Pulmonary artery endothelial cell (primary cell): ENCODE measurements at regions not wholly inside any gene's neighbourhood (a gene's known extent, or its start where the extent isn't known, plus 50 kb on each side); places are given as distances from the start of the nearest gene placed in this dataset.

Source experiments
- DNase-seq: peaks from one replicate; pipeline ENCODE4 v3.0.0-alpha.2; 2011; ENCODE audit warnings: low read depth, low spot score

- DNase-seq: no peak
Observed at GRCh38 chr16:79797486-79797885, 196.9 kb upstream of the MAF start.

DNA sequence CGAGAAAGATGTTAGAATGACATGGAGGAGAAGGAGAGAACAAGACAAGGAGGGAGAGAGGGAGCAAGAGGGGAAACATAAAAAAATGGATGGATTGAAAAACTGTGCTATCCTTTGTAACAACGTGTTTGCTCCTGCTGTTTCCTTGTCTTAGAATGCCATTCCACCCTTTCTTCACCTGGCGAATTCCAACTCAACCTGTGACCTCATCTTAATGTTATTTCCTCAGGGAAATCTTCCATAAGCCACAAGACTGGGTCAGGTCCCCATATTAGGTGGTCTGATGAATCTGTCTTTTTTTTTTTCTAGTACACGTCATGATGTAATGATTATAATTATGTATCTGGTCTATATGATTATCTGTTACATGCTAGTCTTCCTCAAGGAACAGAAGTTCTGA, 195.0 kb upstream of the MAF start:
- DNase-seq: no peak

- no peak for DNase-seq
Observed at GRCh38 chr16:79794941-79795340, 194.4 kb upstream of the MAF start.

DNA sequence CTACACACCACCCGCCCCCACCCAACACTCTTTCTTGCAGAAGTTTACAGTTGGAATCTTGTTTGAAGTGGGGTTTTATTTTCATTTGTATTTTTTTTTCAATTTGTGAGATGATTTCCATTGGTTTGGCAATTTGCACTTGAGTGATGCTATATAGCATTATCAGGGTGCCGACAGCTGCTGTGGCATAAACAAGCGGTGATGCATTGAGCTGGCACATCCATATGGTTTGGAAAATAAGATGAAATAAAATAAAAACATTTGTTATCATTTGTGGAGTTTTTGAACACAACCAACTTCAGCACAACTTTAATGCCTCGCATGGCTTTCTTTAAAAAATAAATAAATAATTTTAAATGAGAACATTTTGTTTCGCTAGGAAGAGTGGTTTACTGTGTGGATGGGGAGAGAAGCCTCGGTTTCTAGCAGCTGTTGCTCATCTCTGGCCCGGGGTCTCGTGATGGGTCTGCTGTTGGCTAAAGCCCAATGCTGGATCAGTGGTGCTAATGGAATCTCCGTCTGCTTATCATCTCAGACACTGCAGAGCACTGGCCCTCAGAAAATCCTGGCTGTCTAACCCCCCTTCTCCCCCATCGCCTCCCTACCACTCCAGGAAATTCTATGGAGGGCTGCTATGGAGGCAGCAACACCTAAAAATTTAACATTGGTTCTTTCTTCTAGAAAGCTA, 192.3 kb upstream of the MAF start:
- DNase-seq: no peak

GRCh38 chr16:79792076-79792475, 191.5 kb upstream of the MAF start:
- no peak for DNase-seq

DNA sequence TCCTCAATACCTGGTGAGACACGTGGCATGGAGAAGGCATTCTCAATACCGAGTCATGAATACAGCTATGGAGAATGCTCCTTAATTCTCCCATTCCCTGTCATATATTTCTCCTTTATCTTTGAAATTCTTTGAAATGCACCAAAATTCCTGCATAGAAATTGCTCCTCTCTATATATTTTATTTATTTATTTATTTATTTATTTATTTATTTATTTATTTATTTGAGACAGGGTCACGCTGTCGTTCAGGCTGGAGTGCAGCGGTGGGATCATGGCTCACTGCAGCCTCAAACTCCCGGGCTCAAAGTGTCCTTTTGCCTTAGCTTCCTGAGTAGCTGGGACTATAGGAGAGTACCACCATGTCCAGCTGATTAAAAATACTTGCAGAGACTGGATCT, 190.3 kb upstream of the MAF start:
- DNase-seq: no peak

DNA sequence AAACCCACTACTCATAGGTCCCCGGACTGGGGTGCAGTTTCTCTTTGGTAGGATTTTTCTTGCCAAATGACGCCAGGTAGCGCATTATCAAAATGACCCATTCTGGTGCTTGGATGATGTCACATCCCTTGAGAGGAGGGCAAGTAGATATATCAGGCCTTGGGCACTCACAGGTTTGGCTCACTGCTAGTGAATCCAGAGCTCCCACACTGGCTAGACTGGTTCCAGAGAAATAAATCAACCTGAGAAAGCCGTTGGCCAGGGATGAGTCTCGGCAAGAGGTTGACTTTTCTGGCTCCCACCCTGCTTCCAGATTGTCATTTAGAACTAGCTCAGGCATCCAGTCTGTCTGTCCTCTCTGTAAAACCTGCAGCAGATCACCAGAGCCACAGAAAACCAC, 188.4 kb upstream of the MAF start:
- no peak for DNase-seq

DNA sequence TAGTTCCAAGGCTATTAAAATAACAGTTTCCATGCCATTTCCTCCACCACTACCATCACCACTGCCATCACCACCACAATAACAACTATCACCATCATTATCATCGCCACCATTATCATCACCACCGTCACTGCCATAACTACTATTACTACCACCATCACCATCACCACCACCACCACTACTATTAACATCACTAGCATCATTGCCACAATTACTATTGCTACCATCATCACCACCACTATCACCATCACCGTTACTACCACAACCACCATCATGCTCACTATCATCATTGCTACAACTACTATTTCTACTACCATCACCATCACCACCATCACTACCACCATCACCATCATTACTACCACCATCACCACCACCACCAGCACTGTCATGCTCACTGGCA, 185.9 kb upstream of the MAF start:
- no peak for DNase-seq

DNA sequence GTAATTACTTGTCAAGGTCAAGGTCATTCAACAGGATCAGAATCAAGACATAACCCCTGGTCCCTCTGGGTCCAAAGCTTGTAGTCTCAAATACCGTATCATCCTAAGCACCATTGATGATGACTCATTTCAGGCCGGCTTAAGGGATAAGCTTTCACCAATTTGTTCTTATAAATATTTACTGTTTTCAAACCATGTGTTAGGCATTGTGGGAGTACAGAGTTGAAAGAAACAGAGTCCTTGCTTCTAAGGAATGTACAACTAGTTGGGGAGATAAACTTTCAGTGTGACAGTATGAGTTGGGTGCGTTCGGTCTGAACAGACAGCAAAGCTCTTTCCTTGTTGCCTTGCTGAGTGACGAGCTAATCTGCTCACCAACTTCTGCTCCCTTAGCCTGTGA, 183.5 kb upstream of the MAF start:
- DNase-seq: no peak

- no peak for DNase-seq
Observed at GRCh38 chr16:79777679-79778078, 177.1 kb upstream of the MAF start.

- DNase-seq: no peak
Observed at GRCh38 chr16:79776243-79776847, 175.8 kb upstream of the MAF start.

GRCh38 chr16:79772784-79773183, 172.2 kb upstream of the MAF start:
- DNase-seq: no peak

DNA sequence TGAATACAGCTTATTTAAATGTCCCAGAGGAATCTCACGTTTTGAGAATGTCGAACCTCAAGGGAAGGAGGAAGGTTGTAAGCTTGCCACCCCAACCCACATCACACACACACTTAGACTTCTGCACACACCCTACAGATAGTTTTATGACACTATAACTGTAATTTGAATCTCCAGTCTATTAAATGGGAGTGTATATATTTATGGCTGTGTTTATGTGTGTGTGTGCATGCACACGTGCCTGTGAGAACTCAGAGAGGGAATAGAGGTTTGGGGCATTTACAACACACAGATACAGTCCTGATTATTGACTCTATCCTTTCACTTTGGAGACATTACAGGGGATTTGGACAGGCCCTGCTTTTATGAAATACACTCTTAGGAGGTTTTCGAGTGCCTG, 171.5 kb upstream of the MAF start:
- DNase-seq: no peak

- no peak for DNase-seq
Observed at GRCh38 chr16:79770244-79771064, 169.9 kb upstream of the MAF start.

- no peak for DNase-seq
Observed at GRCh38 chr16:79769928-79770243, 169.3 kb upstream of the MAF start.

DNA sequence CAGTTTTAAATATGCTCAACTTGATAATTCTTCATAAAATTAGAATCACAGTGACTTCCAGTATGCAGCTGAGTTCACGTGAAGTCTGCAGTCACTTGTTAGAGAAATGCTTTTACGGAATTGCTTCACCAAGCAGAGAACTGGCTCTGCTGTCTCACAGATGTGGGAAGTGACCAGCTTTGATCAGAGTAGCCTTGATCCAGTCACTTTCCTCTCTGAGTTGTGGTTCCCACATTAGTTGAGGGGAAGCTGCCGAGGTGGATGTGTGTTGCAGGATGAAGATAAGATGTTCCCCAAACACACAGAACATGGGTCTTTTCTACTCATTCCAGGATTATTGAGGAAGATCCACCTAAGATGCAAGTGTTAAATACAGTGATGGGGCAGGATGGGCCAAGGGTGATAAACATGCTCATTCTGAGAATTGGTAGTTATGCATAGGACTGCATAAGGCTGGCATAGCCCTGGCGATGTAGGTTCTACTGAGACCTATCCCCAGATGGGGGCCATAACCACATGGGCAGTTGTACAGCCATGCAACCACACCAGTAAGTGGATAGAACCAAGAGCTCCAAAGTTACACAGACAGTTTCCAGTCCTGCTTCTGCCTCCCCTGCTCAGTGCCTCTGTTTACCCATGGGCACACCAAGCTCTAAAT, 168.9 kb upstream of the MAF start:
- no peak for DNase-seq

GRCh38 chr16:79768276-79768970, 167.9 kb upstream of the MAF start:
- DNase-seq: no peak

DNA sequence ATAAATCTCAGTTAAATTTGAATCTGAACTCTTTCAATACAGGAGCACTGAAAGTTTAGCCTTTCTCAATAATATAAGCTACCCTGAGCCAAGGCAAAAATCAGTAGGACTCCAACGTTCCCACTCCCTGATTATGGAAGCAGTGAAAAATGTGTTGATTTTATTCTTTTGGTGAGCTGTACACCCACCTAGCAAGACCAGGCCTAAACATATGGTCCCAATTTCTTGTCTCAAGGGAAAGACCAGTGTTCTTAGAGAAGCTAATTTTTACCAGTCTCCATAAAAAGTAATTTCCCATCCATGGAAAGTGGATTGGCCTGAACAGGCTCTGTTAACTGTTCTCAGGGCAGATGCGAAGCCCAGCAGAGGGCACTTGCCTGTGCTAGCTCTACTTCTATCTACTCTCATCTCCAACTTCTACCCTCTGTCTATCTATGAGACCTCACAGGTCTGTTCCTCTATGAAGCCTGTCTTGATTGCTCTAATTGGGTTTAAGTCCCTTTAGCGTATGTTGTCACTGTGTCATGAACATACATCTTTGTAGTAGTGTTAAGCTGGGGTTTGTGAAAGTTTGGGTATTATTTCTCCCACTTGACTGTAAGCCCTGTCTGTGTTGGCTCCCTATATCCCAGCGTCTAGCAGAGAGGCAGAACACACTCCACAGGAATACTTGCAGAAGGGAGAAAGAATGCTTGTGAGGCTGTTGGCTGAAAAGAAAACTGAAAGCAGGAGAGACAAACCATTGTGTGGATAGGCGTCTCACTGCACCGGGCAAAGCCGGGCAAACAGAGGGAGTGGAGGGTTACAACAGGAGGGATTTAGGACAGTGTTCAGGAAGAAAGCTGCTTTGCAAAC, 167.1 kb upstream of the MAF start:
- DNase-seq: no peak

- DNase-seq: no peak
Observed at GRCh38 chr16:79765901-79766394, 165.4 kb upstream of the MAF start.

GRCh38 chr16:79765431-79765830, 164.9 kb upstream of the MAF start:
- DNase-seq: no peak
